GM18907 (cell line): ENCODE measurements at regions not wholly inside any gene's neighbourhood (a gene's known extent, or its start where the extent isn't known, plus 50 kb on each side); places are given as distances from the start of the nearest gene placed in this dataset.
"Not testable (repeated sequence)": the region's sequence is repeated elsewhere in the genome, so short reads cannot be mapped to it uniquely, and the experiment has no call there.

Experiments
- ATAC-seq: cut with Tn5 transposase; IDR thresholded peaks from one replicate; pipeline ENCODE4 v1.9.1; 2021; ENCODE audit warnings: mild to moderate bottlenecking, moderate library complexity; ENCODE audit not compliant: unreplicated experiment

GRCh38 chr6:130494729-130495128 lies 128.9 kb downstream of the TMEM200A start:
- ATAC-seq: no peak

- ATAC-seq: no peak
Measured at GRCh38 chr6:130500693-130501092, 134.9 kb downstream of the TMEM200A start.

GRCh38 chr6:130503146-130503545 lies 137.3 kb downstream of the TMEM200A start:
- no peak for ATAC-seq

- no peak for ATAC-seq
Measured at GRCh38 chr6:130505808-130506598, 140.2 kb downstream of the TMEM200A start.

- ATAC-seq: not testable (repeated sequence)
Measured at GRCh38 chr6:130507005-130507665, 141.3 kb downstream of the TMEM200A start.

GRCh38 chr6:130507666-130508028 lies 141.8 kb downstream of the TMEM200A start:
- ATAC-seq: no peak

GRCh38 chr6:130513770-130514169 lies 148.0 kb downstream of the TMEM200A start:
- ATAC-seq: peak; percentile 65

GRCh38 chr6:130514712-130515111 lies 148.9 kb downstream of the TMEM200A start:
- ATAC-seq: no peak

GRCh38 chr6:130515306-130515705 lies 149.5 kb downstream of the TMEM200A start:
- no peak for ATAC-seq

GRCh38 chr6:130516604-130517003 lies 150.8 kb downstream of the TMEM200A start:
- no peak for ATAC-seq

GRCh38 chr6:130517444-130517931 lies 151.7 kb downstream of the TMEM200A start:
- ATAC-seq: peak; percentile 87

GRCh38 chr6:130518588-130518987 lies 152.8 kb downstream of the TMEM200A start:
- ATAC-seq: no peak

GRCh38 chr6:130520221-130520620 lies 154.4 kb downstream of the TMEM200A start:
- ATAC-seq: no peak

- ATAC-seq: no peak
Measured at GRCh38 chr6:130520801-130521200, 155.0 kb downstream of the TMEM200A start.

- no peak for ATAC-seq
Measured at GRCh38 chr6:130524552-130524951, 158.7 kb downstream of the TMEM200A start.

- ATAC-seq: no peak
Measured at GRCh38 chr6:130525408-130525807, 159.6 kb downstream of the TMEM200A start.

GRCh38 chr6:130526466-130526865 lies 160.6 kb downstream of the TMEM200A start:
- ATAC-seq: no peak

- ATAC-seq: no peak
Measured at GRCh38 chr6:130527173-130527572, 161.4 kb downstream of the TMEM200A start.

- no peak for ATAC-seq
Measured at GRCh38 chr6:130529569-130530149, 163.8 kb downstream of the TMEM200A start.

- ATAC-seq: no peak
Measured at GRCh38 chr6:130534627-130535026, 168.8 kb downstream of the TMEM200A start.

- ATAC-seq: no peak
Measured at GRCh38 chr6:130535242-130535641, 169.4 kb downstream of the TMEM200A start.

- no peak for ATAC-seq
Measured at GRCh38 chr6:130537447-130537846, 171.6 kb downstream of the TMEM200A start.
